ENCODE measurements at regions not wholly inside any gene's neighbourhood (a gene's known extent, or its start where the extent isn't known, plus 50 kb on each side); places are given as distances from the start of the nearest gene placed in this dataset.

GRCh38 chr10:64159910-64160872 is 639.0 kb downstream of the REEP3 start:
- 59% methylated on average over 2 of the region's 2 CpGs for WGBS
- TF ChIP-seq, protein P1, sequence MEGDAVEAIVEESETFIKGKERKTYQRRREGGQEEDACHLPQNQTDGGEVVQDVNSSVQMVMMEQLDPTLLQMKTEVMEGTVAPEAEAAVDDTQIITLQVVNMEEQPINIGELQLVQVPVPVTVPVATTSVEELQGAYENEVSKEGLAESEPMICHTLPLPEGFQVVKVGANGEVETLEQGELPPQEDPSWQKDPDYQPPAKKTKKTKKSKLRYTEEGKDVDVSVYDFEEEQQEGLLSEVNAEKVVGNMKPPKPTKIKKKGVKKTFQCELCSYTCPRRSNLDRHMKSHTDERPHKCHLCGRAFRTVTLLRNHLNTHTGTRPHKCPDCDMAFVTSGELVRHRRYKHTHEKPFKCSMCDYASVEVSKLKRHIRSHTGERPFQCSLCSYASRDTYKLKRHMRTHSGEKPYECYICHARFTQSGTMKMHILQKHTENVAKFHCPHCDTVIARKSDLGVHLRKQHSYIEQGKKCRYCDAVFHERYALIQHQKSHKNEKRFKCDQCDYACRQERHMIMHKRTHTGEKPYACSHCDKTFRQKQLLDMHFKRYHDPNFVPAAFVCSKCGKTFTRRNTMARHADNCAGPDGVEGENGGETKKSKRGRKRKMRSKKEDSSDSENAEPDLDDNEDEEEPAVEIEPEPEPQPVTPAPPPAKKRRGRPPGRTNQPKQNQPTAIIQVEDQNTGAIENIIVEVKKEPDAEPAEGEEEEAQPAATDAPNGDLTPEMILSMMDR (IDR thresholded peaks at IDR 0.05) = no peak
- TF ChIP-seq POLR2A (IDR thresholded peaks at IDR 0.05) (no peak), POLR2AphosphoS5 (IDR thresholded peaks at IDR 0.05) (no peak)
- intact Hi-C loops (cut with DNase I) = no loop called here
- Histone ChIP-seq H3K4me3 (no peak overlapping the region), H3K9me3 (no peaks in the 10 kb centered on the region), H3K4me1 (replicated peaks) (no peaks in the 10 kb centered on the region), H3K27ac (no peak overlapping the region), H3K36me3 (no peaks in the 10 kb centered on the region), H3K27me3 (replicated peaks; ENCODE audit: insufficient read depth) (no peaks in the 10 kb centered on the region)
- DNase-seq (ENCODE audit: low spot score) = no peak

DNA sequence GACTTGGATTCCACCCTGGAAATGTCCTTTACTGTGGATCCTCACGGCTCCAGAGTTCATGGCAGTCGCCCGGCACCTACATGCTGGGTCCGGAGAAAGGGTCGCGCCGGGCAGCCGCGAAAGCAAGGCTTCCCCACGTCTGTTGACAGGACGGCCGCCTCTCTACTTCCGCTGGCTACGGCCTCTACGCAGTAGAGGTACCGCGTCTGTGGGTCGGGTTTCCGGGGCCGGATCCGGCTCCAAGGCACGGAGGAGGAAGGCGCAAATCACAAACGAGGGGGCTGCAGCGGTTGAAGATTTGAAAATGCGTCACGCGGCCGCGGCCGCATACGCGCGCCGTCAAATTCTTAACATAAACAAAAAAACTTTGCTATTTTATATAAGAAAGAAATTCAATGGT is 649.6 kb downstream of the REEP3 start:
- Histone ChIP-seq H3K27ac (no peak overlapping the region), H3K4me1 (replicated peaks) (no peaks in the 10 kb centered on the region), H3K27me3 (replicated peaks; ENCODE audit: insufficient read depth) (no peaks in the 10 kb centered on the region), H3K4me3 (no peak overlapping the region), H3K9me3 (no peaks in the 10 kb centered on the region), H3K36me3 (no peaks in the 10 kb centered on the region)
- no peak for TF ChIP-seq POLR2A (IDR thresholded peaks at IDR 0.05)
- TF ChIP-seq POLR2AphosphoS5 (IDR thresholded peaks at IDR 0.05) = no peak
- TF ChIP-seq, protein P1 (IDR thresholded peaks at IDR 0.05) = no peak
- intact Hi-C loops (cut with DNase I) = no loop called here
- WGBS = 98% methylated on average over 35 of the region's 35 CpGs
- no peak for DNase-seq (ENCODE audit: low spot score)

DNA sequence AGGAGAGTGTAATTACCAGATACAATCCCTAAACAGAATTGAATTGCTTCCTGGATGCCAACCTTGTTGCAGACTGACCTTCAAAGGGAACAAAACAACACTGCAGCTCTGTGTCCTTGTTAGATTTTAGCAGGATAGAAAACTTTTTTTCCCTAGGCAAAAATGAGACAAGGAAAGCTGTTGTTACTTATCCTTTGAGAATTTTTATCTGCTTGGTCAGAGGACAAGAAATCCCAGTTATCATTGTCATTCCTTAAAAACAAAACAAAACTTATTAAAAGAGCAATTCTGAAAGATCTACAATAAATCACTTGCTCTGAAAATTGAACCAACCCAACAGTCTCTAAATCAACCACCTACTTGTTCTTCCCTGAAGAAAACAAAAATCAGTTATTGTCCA is 652.6 kb downstream of the REEP3 start:
- H3K36me3 ChIP-seq = no peaks in the 10 kb centered on the region
- TF ChIP-seq POLR2A (IDR thresholded peaks at IDR 0.05) (no peak), POLR2AphosphoS5 (IDR thresholded peaks at IDR 0.05) (no peak)
- TF ChIP-seq, protein P1 (IDR thresholded peaks at IDR 0.05) = no peak

DNA sequence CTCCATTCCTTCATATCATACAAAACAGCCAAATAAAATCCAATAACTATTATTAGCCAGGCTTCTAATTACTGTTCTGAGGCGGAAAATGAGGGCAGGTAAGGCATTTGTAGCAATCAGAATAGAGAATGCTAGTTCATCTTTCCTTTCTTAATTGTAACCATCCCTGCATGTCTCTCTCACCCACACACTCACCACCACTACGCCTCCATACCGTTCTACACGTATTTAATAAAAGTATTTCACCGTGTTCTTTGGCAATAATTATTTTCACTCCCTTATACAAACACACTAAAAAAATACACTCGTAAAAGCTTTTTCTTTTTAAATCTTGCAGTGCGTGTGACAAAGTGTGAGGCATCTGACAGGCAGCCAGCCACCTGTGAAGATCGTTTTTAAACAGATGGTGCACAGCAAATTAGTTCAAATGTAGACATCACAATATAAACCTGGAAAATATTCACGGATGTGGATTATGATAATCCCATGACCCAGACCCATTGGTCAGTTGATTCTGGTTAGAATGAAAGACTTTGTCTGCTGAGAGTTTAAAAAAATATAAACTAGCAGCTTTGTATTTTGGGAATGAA is 653.6 kb downstream of the REEP3 start:
- no peaks in the 10 kb centered on the region for H3K36me3 ChIP-seq
- no peak overlapping the region for H3K4me3 ChIP-seq
- intact Hi-C loops (cut with DNase I) = no loop called here
- no peaks in the 10 kb centered on the region for H3K9me3 ChIP-seq
- TF ChIP-seq POLR2A (IDR thresholded peaks at IDR 0.05) = no peak
- no peak for TF ChIP-seq POLR2AphosphoS5 (IDR thresholded peaks at IDR 0.05)
- TF ChIP-seq, protein P1 (IDR thresholded peaks at IDR 0.05) = no peak
- no peaks in the 10 kb centered on the region for H3K4me1 ChIP-seq (replicated peaks)
- H3K27ac ChIP-seq = no peak overlapping the region
- H3K27me3 ChIP-seq (replicated peaks; ENCODE audit: insufficient read depth) = no peaks in the 10 kb centered on the region
- 21% methylated on average over 9 of the region's 9 CpGs for WGBS
- DNase-seq (ENCODE audit: low spot score) = no peak

More for the DNA sequence above, 652.6 kb downstream of the REEP3 start:
- Histone ChIP-seq H3K4me3 (no peak overlapping the region), H3K4me1 (replicated peaks) (no peaks in the 10 kb centered on the region), H3K27ac (no peak overlapping the region), H3K27me3 (replicated peaks; ENCODE audit: insufficient read depth) (no peaks in the 10 kb centered on the region), H3K9me3 (no peaks in the 10 kb centered on the region)
- DNase-seq (ENCODE audit: low spot score) = no peak
- intact Hi-C loops (cut with DNase I) = no loop called here
